ENCODE measurements at regions not wholly inside any gene's neighbourhood (a gene's known extent, or its start where the extent isn't known, plus 50 kb on each side); places are given as distances from the start of the nearest gene placed in this dataset.

GRCh38 chr2:207227062-207227748 lies 61.5 kb upstream of the KLF7 start:
- TF ChIP-seq CTCF (IDR thresholded peaks at IDR 0.05) (no peak), POLR2A (IDR thresholded peaks at IDR 0.05) (no peak)

All from lower leg skin (tissue), 3 donors.